GM19025 (cell line): ENCODE measurements at regions not wholly inside any gene's neighbourhood (a gene's known extent, or its start where the extent isn't known, plus 50 kb on each side); places are given as distances from the start of the nearest gene placed in this dataset.

Experiments used
- ATAC-seq: cut with Tn5 transposase; IDR thresholded peaks from one replicate; pipeline ENCODE4 v1.9.1; 2021; ENCODE audit warnings: mild to moderate bottlenecking, low read depth, moderate library complexity; ENCODE audit not compliant: unreplicated experiment

- no peak for ATAC-seq
Observed at GRCh38 chr5:34480810-34481528, 175.2 kb upstream of the RAI14 start.

- no peak for ATAC-seq
Observed at GRCh38 chr5:34483442-34484033, 172.6 kb upstream of the RAI14 start.

GRCh38 chr5:34484216-34484920, 171.8 kb upstream of the RAI14 start:
- no peak for ATAC-seq

- no peak for ATAC-seq
Observed at GRCh38 chr5:34485768-34486030, 170.4 kb upstream of the RAI14 start.

DNA sequence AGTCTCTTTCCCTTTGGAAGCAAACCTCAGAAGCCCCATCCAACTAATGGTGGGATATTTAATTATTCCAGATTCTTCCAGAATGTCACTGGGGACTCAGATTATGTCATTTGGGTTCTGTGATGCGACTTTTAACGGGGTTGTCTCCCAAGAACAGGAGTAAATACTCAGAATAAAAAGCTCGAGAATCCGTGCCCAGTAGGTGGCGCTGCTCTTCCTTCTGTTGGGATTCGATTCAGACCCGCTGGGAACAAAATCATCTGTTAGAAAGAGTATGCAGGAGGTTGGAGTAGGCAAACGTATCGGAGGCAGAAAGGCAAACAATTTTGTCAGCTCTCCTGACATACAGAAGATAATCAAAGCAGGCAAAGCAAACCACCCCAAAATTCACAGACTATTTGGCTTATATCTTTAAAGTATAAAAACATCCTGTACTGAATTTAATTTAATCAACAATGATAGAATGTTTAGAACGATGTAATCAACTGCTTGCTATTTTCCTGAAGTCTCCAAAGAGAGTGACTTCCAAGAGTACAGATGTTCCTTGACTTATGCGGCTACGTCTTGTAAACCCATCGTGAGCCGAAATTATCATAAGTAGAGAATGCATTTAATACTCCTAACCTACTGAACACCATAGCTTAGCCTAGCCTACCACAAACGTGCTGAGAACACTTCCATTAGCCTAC, 169.8 kb upstream of the RAI14 start:
- ATAC-seq, result no peak

GRCh38 chr5:34486849-34487158, 169.3 kb upstream of the RAI14 start:
- no peak for ATAC-seq

DNA sequence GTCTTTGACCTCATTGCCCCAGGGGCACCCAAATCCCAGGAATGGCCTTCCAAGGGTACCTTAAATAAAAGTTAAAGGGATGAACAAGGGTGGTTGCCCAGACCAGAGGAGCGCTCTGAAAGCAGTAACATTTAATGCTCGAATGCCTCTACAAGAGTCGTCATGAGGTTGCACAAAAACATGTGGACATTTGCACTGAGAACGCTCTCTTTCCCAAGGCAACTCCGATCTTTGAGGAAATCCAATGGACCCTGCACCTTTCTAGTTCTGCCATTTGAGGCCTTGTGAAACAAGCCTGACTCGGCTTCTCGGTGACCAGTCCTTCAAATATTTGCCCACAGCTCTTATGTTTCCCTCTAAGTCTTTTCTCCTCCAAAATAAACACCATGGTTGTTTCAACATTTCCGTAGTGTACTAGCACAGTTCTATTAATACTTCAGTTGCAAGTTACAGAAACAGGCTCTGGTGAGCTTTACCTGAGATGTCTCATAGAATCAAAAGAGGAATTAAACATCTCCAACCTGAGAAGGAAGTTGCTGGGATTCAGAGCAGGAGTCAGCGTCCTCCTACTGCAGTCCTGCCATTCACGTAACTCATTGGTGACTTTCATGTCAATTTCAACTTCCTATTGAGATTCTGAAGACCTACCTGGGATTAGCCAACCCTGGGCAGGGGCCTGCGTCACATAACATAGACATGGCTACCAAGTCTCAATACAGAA, 168.8 kb upstream of the RAI14 start:
- no peak for ATAC-seq

DNA sequence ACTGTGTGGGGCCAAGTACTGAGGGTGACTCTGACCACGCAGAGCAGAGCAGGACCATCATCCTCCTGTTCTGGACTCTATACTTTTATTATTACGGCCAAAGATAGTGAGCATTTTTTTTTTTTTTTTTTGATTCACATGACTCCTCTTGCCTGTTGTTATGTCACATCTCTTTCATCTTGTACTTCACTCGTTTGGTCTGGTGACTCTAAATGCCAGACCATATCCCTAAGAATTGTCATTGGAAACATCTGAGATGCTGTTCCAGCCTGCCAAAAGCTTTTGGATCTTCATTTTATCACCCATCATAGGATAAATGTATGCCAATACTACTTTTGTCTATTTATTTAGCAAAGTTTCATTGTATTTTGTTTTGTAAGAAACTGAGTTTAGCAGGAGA, 168.2 kb upstream of the RAI14 start:
- ATAC-seq, result no peak

DNA sequence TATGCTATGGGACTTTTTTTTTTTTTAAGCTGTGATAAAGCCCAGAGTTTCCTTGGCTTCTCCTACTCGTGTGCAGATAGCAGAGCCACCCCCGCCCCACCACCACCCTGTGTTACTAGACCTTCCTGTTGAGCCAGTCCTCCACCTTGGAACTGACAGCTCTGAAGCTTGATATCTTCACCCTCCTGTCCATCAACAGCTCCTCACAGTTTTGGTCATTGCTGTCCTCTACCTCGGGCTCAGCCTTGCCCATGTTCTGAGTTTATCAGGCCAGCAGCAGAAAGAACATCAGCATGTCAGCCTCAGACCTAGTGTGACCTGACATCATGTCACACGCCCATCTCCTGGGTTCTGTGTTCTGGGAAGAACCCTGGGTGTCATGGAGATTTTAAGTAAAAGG, 167.1 kb upstream of the RAI14 start:
- no peak for ATAC-seq

DNA sequence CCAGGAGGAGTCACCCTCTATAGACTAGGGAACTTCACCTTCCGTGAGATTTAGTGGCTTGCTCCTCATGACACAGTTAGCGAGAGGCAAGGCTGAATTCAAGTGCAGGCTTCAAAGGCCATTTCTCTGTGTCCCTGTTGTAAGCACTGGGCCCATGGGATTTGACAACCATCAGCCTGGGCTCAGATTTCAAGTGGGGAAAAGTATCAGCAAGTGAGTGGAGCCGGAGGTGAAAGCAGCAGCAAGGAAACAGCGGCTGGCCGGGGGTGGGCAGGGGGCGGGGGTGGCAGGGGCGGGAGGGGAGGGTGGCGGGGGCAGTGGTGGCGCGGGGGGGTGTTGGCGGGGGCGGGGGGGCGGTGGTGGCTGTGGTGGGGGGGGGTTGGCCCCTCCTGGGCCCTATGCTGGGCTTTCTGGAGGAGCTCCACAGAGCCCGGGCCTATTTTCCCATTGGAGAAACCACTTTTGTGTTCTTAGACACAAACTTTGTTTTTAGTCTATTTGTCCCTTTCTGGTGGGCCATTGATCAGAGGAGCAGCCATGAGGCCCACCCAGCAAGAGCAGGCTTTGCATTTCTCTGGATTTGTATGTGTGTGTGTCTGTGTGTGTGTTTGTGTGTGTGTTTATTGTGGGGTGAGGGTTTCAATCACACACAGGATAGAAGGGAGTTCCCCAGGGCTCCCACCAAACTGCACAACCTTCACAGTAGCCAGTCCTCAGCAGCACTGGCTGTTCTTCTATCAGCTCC, 165.4 kb upstream of the RAI14 start:
- ATAC-seq, result no peak

GRCh38 chr5:34491251-34491620, 164.9 kb upstream of the RAI14 start:
- ATAC-seq, result no peak

- ATAC-seq, result no peak
Observed at GRCh38 chr5:34494111-34494755, 161.9 kb upstream of the RAI14 start.

DNA sequence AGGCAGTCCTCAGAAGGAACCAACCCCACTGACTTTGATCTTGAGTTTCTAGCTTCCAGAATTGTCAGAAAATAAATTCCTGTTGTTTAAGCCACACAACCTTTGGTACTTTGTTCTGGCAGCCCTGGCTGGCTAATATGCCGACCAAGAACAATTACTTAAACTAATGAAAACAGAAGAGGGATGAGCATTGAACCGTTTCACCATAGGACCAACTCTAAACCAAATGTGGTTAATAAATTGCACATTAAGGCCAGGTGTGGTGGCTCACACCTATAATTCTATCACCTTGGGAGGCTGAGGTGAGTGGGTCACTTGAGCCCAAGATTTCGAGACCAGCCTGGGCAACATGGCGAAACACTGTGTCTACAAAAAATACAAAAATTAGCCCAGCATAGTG, 160.9 kb upstream of the RAI14 start:
- no peak for ATAC-seq

- ATAC-seq, result no peak
Observed at GRCh38 chr5:34496260-34496691, 159.9 kb upstream of the RAI14 start.

GRCh38 chr5:34496701-34497469, 159.2 kb upstream of the RAI14 start:
- ATAC-seq, result no peak

DNA sequence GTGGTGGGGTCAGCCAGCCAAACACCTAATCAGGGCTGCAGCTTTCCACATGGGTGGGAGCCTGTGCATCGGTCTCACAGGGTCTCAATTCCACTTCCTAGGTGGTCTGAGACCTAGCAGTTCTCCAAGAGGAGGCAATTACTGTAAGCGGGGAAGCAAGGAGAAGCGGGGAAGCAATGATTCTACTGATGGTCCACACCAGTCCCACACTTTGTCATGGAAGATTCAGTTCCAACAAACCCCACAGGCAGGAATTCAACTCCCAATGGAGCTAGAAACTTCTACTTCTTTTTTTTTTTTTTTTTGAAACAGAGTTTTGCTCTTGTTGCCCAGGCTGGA, 158.7 kb upstream of the RAI14 start:
- no peak for ATAC-seq

DNA sequence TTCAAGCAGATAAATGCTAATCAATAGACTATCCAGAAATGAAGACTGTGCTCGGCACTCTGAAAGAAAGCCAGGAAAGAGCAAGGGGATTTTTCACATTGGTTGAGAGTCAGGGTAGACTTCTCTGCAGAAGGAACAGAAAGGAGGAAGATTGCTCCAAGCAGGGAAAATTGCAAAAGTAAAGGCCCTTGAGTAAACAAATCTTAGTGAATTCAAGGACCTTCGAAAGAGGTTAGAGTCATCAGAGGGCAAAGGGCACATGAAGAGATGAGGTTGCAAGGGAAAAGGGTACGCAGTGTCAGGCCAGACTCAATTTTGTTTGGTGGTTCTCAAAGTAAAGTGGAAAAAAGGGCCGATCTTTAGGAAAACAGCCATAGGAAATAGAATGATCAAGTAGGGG, 157.6 kb upstream of the RAI14 start:
- no peak for ATAC-seq

GRCh38 chr5:34499001-34499734, 157.0 kb upstream of the RAI14 start:
- ATAC-seq, result peak; percentile 96
